ENCODE measurements at regions not wholly inside any gene's neighbourhood (a gene's known extent, or its start where the extent isn't known, plus 50 kb on each side); places are given as distances from the start of the nearest gene placed in this dataset.
A peak's percentile ranks its signal among the peaks of the same experiment; 100 is the strongest.
"Not testable (repeated sequence)": the region's sequence is repeated elsewhere in the genome, so short reads cannot be mapped to it uniquely, and the experiment has no call there.

- FAIRE-seq, result no peak
Measured at GRCh38 chr4:60718874-60719273, 481.3 kb upstream of the ADGRL3 start.

GRCh38 chr4:60721685-60722084 lies 478.4 kb upstream of the ADGRL3 start:
- no peak for FAIRE-seq

GRCh38 chr4:60723796-60724195 lies 476.3 kb upstream of the ADGRL3 start:
- no peak for FAIRE-seq

- FAIRE-seq, result no peak
Measured at GRCh38 chr4:60724623-60725022, 475.5 kb upstream of the ADGRL3 start.

- no peak for FAIRE-seq
Measured at GRCh38 chr4:60726779-60727178, 473.3 kb upstream of the ADGRL3 start.

- FAIRE-seq, result no peak
Measured at GRCh38 chr4:60729194-60729593, 470.9 kb upstream of the ADGRL3 start.

- not testable (repeated sequence) for FAIRE-seq
Measured at GRCh38 chr4:60729764-60730163, 470.4 kb upstream of the ADGRL3 start.

- FAIRE-seq, result no peak
Measured at GRCh38 chr4:60737858-60738257, 462.3 kb upstream of the ADGRL3 start.

GRCh38 chr4:60743654-60744053 lies 456.5 kb upstream of the ADGRL3 start:
- FAIRE-seq, result no peak

- no peak for FAIRE-seq
Measured at GRCh38 chr4:60744767-60745166, 455.4 kb upstream of the ADGRL3 start.

- no peak for FAIRE-seq
Measured at GRCh38 chr4:60745800-60746571, 454.1 kb upstream of the ADGRL3 start.

- FAIRE-seq, result no peak
Measured at GRCh38 chr4:60750962-60751361, 449.2 kb upstream of the ADGRL3 start.

- no peak for FAIRE-seq
Measured at GRCh38 chr4:60757986-60758680, 442.0 kb upstream of the ADGRL3 start.

- FAIRE-seq, result no peak
Measured at GRCh38 chr4:60759518-60760245, 440.4 kb upstream of the ADGRL3 start.

GRCh38 chr4:60780874-60781273 lies 419.3 kb upstream of the ADGRL3 start:
- no peak for FAIRE-seq

GRCh38 chr4:60790608-60791007 lies 409.5 kb upstream of the ADGRL3 start:
- no peak for FAIRE-seq

- FAIRE-seq, result no peak
Measured at GRCh38 chr4:60794372-60794771, 405.8 kb upstream of the ADGRL3 start.

GRCh38 chr4:60799214-60799613 lies 400.9 kb upstream of the ADGRL3 start:
- no peak for FAIRE-seq

- FAIRE-seq, result no peak
Measured at GRCh38 chr4:60800701-60801100, 399.4 kb upstream of the ADGRL3 start.

- FAIRE-seq, result peak; percentile 40
Measured at GRCh38 chr4:60805500-60806313, 394.4 kb upstream of the ADGRL3 start.

- no peak for FAIRE-seq
Measured at GRCh38 chr4:60808726-60809485, 391.2 kb upstream of the ADGRL3 start.

GRCh38 chr4:60809486-60809800 lies 390.7 kb upstream of the ADGRL3 start:
- no peak for FAIRE-seq
